ENCODE measurements at regions not wholly inside any gene's neighbourhood (a gene's known extent, or its start where the extent isn't known, plus 50 kb on each side); places are given as distances from the start of the nearest gene placed in this dataset.

- no peak for DNase-seq (ENCODE audit: low read depth)
- no peak for TF ChIP-seq CTCF (conservative IDR thresholded peaks at IDR 0.05; ENCODE audit: low read length)
- no peak overlapping the region for H3K4me3 ChIP-seq (ENCODE audit: low read length)
Measured at GRCh38 chr14:83197271-83197670, 1663.6 kb upstream of the SEL1L start.

GRCh38 chr14:83207550-83207949, 1673.9 kb upstream of the SEL1L start:
- no peak for TF ChIP-seq CTCF (conservative IDR thresholded peaks at IDR 0.05; ENCODE audit: low read length)
- H3K4me3 ChIP-seq (ENCODE audit: low read length): no peak overlapping the region
- no peak for DNase-seq (ENCODE audit: low read depth)

- H3K4me3 ChIP-seq (ENCODE audit: low read length): no peak overlapping the region
- no peak for TF ChIP-seq CTCF (conservative IDR thresholded peaks at IDR 0.05; ENCODE audit: low read length)
- DNase-seq (ENCODE audit: low read depth): no peak
Measured at GRCh38 chr14:83208341-83208740, 1674.7 kb upstream of the SEL1L start.

GRCh38 chr14:83217492-83217891, 1683.8 kb upstream of the SEL1L start:
- TF ChIP-seq CTCF (conservative IDR thresholded peaks at IDR 0.05; ENCODE audit: low read length): no peak; the same call in 1 of the 2 replicates
- peak; percentile 65 for DNase-seq (ENCODE audit: low read depth)
- H3K4me3 ChIP-seq (ENCODE audit: low read length): no peak overlapping the region

GRCh38 chr14:83247924-83248639, 1714.4 kb upstream of the SEL1L start:
- no peak for TF ChIP-seq CTCF (conservative IDR thresholded peaks at IDR 0.05; ENCODE audit: low read length)
- no peak for DNase-seq (ENCODE audit: low read depth)
- no peak overlapping the region for H3K4me3 ChIP-seq (ENCODE audit: low read length)

GRCh38 chr14:83251402-83251801, 1717.7 kb upstream of the SEL1L start:
- no peak for TF ChIP-seq CTCF (conservative IDR thresholded peaks at IDR 0.05; ENCODE audit: low read length)
- H3K4me3 ChIP-seq (ENCODE audit: low read length): no peak overlapping the region
- DNase-seq (ENCODE audit: low read depth): no peak

- TF ChIP-seq CTCF (conservative IDR thresholded peaks at IDR 0.05; ENCODE audit: low read length): no peak
- H3K4me3 ChIP-seq (ENCODE audit: low read length): no peak overlapping the region
- no peak for DNase-seq (ENCODE audit: low read depth)
Measured at GRCh38 chr14:83253870-83254269, 1720.2 kb upstream of the SEL1L start.
